Astrocyte of the hippocampus (primary cell): ENCODE measurements at regions not wholly inside any gene's neighbourhood (a gene's known extent, or its start where the extent isn't known, plus 50 kb on each side); places are given as distances from the start of the nearest gene placed in this dataset.

Experiments
- DNase-seq: peaks from one replicate; pipeline ENCODE4 v3.0.0; 2011; ENCODE audit warnings: low read depth, low spot score

- DNase-seq: no peak
These were observed 277.3 kb downstream of the SS18 start for GRCh38 chr18:25813110-25813509.

GRCh38 chr18:25810736-25811135 is 279.7 kb downstream of the SS18 start:
- DNase-seq: no peak

GRCh38 chr18:25805939-25806338 is 284.5 kb downstream of the SS18 start:
- no peak for DNase-seq

- DNase-seq: peak; percentile 37
These were observed 285.1 kb downstream of the SS18 start for GRCh38 chr18:25805323-25805722.

GRCh38 chr18:25799231-25799630 is 291.2 kb downstream of the SS18 start:
- peak; percentile 19 for DNase-seq

- no peak for DNase-seq
These were observed 292.4 kb downstream of the SS18 start for GRCh38 chr18:25798046-25798445.

GRCh38 chr18:25795213-25795612 is 295.2 kb downstream of the SS18 start:
- no peak for DNase-seq

GRCh38 chr18:25787276-25787675 is 303.1 kb downstream of the SS18 start:
- no peak for DNase-seq

GRCh38 chr18:25786758-25787157 is 303.7 kb downstream of the SS18 start:
- DNase-seq: peak; percentile 82

GRCh38 chr18:25780105-25780504 is 310.3 kb downstream of the SS18 start:
- DNase-seq: no peak

GRCh38 chr18:25771796-25772195 is 318.6 kb downstream of the SS18 start:
- DNase-seq: no peak

GRCh38 chr18:25764777-25765176 is 325.6 kb downstream of the SS18 start:
- DNase-seq: no peak

GRCh38 chr18:25759111-25759510 is 331.3 kb downstream of the SS18 start:
- DNase-seq: no peak

- no peak for DNase-seq
These were observed 346.7 kb downstream of the SS18 start for GRCh38 chr18:25743646-25744151.

GRCh38 chr18:25739376-25739775 is 351.0 kb downstream of the SS18 start:
- no peak for DNase-seq

GRCh38 chr18:25737710-25738311 is 352.6 kb downstream of the SS18 start:
- DNase-seq: peak; percentile 89

- peak; percentile 76 for DNase-seq
These were observed 353.9 kb downstream of the SS18 start for GRCh38 chr18:25736516-25736915.

GRCh38 chr18:25735459-25735858 is 355.0 kb downstream of the SS18 start:
- no peak for DNase-seq

- DNase-seq: no peak
These were observed 356.1 kb downstream of the SS18 start for GRCh38 chr18:25734336-25734735.

- DNase-seq: no peak
These were observed 357.6 kb downstream of the SS18 start for GRCh38 chr18:25732862-25733261.

- DNase-seq: no peak
These were observed 361.3 kb downstream of the SS18 start for GRCh38 chr18:25729072-25729471.

GRCh38 chr18:25727281-25727985 is 363.0 kb downstream of the SS18 start:
- DNase-seq: no peak

- DNase-seq: peak; percentile 54
These were observed 364.1 kb downstream of the SS18 start for GRCh38 chr18:25726298-25726697.
